A673 (cell line): ENCODE measurements at regions not wholly inside any gene's neighbourhood (a gene's known extent, or its start where the extent isn't known, plus 50 kb on each side); places are given as distances from the start of the nearest gene placed in this dataset.

ENCODE experiments used
- BruUV-seq: library from RNA; stranded (reverse); fragments of 400-500 nt; replicated peaks from 2 replicates; lab custom pipeline; 2021; lab: Mats Ljungman, UMichigan
- CTCF ChIA-PET: fragments of 300-600 bp; sonication (Branson Sonifier 250); formaldehyde crosslinking; loops from one replicate; lab custom pipeline; 2022; ENCODE audit warnings: antibody characterized with exemption; lab: Charles Lee
- POLR2A ChIA-PET: fragments of 300-600 bp; sonication (Branson Sonifier 250); formaldehyde crosslinking; loops from one replicate; lab custom pipeline; 2022; ENCODE audit warnings: antibody characterized with exemption; ENCODE audit not compliant: low non-redundant PET; lab: Charles Lee
- DNase-seq: peaks from one replicate; pipeline ENCODE4 v3.0.0-alpha.2; 2015; ENCODE audit warnings: low spot score
- H3K27ac ChIP-seq: fragments of 200-600 bp; sonication (generic); 2 replicates; pipeline ENCODE4 v1.5.1; 2016; ENCODE audit warnings: mixed run types, low read depth, mild to moderate bottlenecking, mixed read lengths, antibody characterized with exemption, low read length; ENCODE audit not compliant: poor library complexity, severe bottlenecking
- H3K27me3 ChIP-seq: fragments of 200-600 bp; sonication (generic); replicated peaks from 2 replicates; pipeline ENCODE4 v1.6.1; 2017; ENCODE audit warnings: mixed run types, low read depth, mild to moderate bottlenecking, mixed read lengths, antibody characterized with exemption, low read length; ENCODE audit not compliant: insufficient read depth, poor library complexity
- H3K36me3 ChIP-seq: fragments of 200-600 bp; sonication (generic); 2 replicates; pipeline ENCODE4 v1.6.1; 2016; ENCODE audit warnings: mixed run types, mild to moderate bottlenecking, mixed read lengths, antibody characterized with exemption, low read length; ENCODE audit not compliant: insufficient read depth, poor library complexity, severe bottlenecking
- H3K4me1 ChIP-seq: fragments of 200-600 bp; sonication (generic); 2 replicates; pipeline ENCODE4 v1.6.1; 2017; ENCODE audit warnings: mixed run types, mild to moderate bottlenecking, mixed read lengths, antibody characterized with exemption, low read length; ENCODE audit not compliant: insufficient read depth, poor library complexity, severe bottlenecking
- H3K4me3 ChIP-seq: fragments of 200-600 bp; sonication (generic); 2 replicates; pipeline ENCODE4 v1.5.1; 2016; ENCODE audit warnings: low read depth, mixed run types, mild to moderate bottlenecking, mixed read lengths, low read length; ENCODE audit not compliant: poor library complexity, severe bottlenecking
- H3K9me3 ChIP-seq: fragments of 200-600 bp; sonication (generic); 2 replicates; pipeline ENCODE4 v1.6.1; 2016; ENCODE audit warnings: mixed run types, low read depth, mild to moderate bottlenecking, mixed read lengths, antibody characterized with exemption, low read length; ENCODE audit not compliant: poor library complexity, severe bottlenecking
- CTCF ChIP-seq: fragments of 300-800, 200-600 bp; sonication (generic); conservative IDR thresholded peaks from 2 replicates; pipeline ENCODE4 v1.5.1; 2017; ENCODE audit warnings: low read depth, mild to moderate bottlenecking, antibody characterized with exemption, low read length, moderate library complexity, mixed read lengths
- EZH2 ChIP-seq: fragments of 200-600 bp; sonication (generic); IDR thresholded peaks from 2 replicates; pipeline ENCODE4 v1.6.1; 2017; ENCODE audit warnings: borderline replicate concordance, low read depth, mild to moderate bottlenecking, mixed read lengths, antibody characterized with exemption, low read length; ENCODE audit not compliant: poor library complexity, severe bottlenecking
- intact Hi-C: fragments of 100-400 bp; cut with micrococcal nuclease; formaldehyde crosslinking; loops from one replicate; pipeline ENCODE4 v1.10.0; 2022; ENCODE audit not compliant: unreplicated experiment

DNA sequence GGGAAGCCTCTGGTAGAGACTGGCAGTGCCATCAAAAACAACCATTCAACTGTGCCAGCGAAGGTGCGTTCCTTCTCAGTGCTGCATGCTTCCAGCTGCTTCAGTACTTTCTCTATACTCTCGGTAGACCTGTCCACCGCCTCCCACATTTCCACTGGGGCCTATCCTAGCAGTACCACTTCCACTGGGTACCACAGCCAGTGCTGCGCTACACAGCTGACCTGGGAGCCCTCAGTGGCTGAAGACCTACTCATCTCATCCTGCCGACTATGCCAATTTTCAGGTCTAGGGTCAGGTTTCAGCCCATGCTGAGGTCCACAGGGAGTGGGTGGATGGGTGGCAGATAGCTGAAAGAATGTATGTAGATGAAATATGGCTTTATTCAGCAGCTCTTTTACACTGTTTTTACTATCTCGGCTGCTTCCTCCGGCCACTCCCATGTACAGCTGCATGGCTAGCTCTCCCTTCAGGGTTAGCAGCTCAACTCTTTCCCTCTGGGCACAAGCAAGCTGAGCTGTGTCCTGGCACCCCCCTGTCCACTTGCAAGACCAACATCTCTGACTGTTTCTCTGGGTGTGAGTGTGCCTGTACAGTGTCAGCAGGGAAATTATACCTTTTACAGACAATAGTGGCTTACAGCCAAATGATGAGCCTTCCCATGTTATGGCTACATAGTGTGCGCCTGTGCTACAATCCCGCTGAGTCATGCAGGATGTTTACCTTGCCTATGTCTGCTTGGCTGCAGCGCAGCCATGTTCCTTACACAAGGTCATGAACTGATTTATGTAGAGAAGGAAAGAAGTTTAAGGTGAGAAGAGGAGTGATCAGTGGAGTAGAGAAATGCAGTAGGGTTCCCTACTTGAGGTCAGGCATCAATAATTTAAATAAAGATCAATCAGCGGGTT lies 125.7 kb upstream of the DDHD1 start:
- TF ChIP-seq EZH2, result no peak
- no peak for TF ChIP-seq CTCF
- intact Hi-C loops, result no loop called here
- no peaks in the 10 kb centered on the region for H3K9me3 ChIP-seq
- H3K4me1 ChIP-seq, result no peaks in the 10 kb centered on the region
- no TSS peak for BruUV-seq
- ChIA-PET CTCF (no interaction called here), POLR2A (no interaction called here)
- no peak for DNase-seq
- H3K4me3 ChIP-seq, result no peak overlapping the region
- H3K27me3 ChIP-seq, result no peaks in the 10 kb centered on the region
- H3K36me3 ChIP-seq, result no peaks in the 10 kb centered on the region
- no peak overlapping the region for H3K27ac ChIP-seq

DNA sequence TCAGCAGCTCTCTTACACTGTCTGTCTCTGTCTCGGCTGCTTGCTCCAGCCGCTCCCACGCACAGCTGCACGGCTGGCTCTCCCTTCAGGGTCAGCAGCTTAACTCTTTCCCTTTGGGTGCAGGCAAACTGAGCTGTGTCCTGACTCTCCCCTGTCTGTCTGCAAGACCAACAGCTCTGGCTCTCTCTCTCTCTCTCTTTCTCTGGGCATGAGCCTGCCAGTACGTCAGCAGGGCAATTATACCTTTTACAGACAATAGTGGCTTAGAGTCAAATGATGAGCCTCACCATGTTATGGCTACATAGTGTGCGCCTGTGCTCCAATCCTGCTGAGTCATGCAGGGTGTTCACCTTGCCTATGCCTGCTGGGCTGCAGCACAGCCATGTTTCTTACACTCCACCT lies 120.5 kb upstream of the DDHD1 start:
- H3K9me3 ChIP-seq, result no peaks in the 10 kb centered on the region
- no peak for TF ChIP-seq EZH2
- TF ChIP-seq CTCF, result no peak
- POLR2A ChIA-PET, result no interaction called here

GRCh38 chr14:53265025-53265424 lies 111.9 kb upstream of the DDHD1 start:
- intact Hi-C loops, result no loop called here
- no peak for DNase-seq
- Histone ChIP-seq H3K27me3 (no peaks in the 10 kb centered on the region), H3K27ac (no peak overlapping the region), H3K4me1 (no peaks in the 10 kb centered on the region), H3K9me3 (no peaks in the 10 kb centered on the region), H3K4me3 (no peak overlapping the region), H3K36me3 (no peaks in the 10 kb centered on the region)
- ChIA-PET POLR2A (no interaction called here), CTCF (no interaction called here)
- BruUV-seq, result no TSS peak
- TF ChIP-seq EZH2 (no peak), CTCF (no peak)

More for the DNA sequence above, 120.5 kb upstream of the DDHD1 start:
- peak; percentile 5 for DNase-seq
- H3K36me3 ChIP-seq, result no peaks in the 10 kb centered on the region
- H3K4me3 ChIP-seq, result no peak overlapping the region
- no peaks in the 10 kb centered on the region for H3K27me3 ChIP-seq
- no peak overlapping the region for H3K27ac ChIP-seq
- BruUV-seq, result no TSS peak
- H3K4me1 ChIP-seq, result no peaks in the 10 kb centered on the region
- intact Hi-C loops, result no loop called here
- CTCF ChIA-PET, result no interaction called here
